Right hindlimb (tissue), 1 donor: ENCODE measurements at regions not wholly inside any gene's neighbourhood (a gene's known extent, or its start where the extent isn't known, plus 50 kb on each side); places are given as distances from the start of the nearest gene placed in this dataset.

Source experiments
- DNase-seq: peaks from one replicate; pipeline ENCODE4 v3.0.0-alpha.2; 2018

- DNase-seq: no peak
These were observed 246.6 kb upstream of the ANKRD55 start for GRCh38 chr5:56479696-56480077.

GRCh38 chr5:56479126-56479525 is 246.0 kb upstream of the ANKRD55 start:
- DNase-seq: no peak

GRCh38 chr5:56478062-56478461 is 244.9 kb upstream of the ANKRD55 start:
- DNase-seq: no peak

- DNase-seq: no peak
These were observed 243.3 kb upstream of the ANKRD55 start for GRCh38 chr5:56476487-56476856.

GRCh38 chr5:56475689-56476486 is 242.8 kb upstream of the ANKRD55 start:
- no peak for DNase-seq

GRCh38 chr5:56471707-56472106 is 238.6 kb upstream of the ANKRD55 start:
- DNase-seq: no peak

- DNase-seq: no peak
These were observed 236.9 kb upstream of the ANKRD55 start for GRCh38 chr5:56470007-56470406.

GRCh38 chr5:56468277-56468676 is 235.1 kb upstream of the ANKRD55 start:
- no peak for DNase-seq

GRCh38 chr5:56467176-56467717 is 234.1 kb upstream of the ANKRD55 start:
- no peak for DNase-seq

- no peak for DNase-seq
These were observed 233.1 kb upstream of the ANKRD55 start for GRCh38 chr5:56466136-56466816.

GRCh38 chr5:56465769-56466135 is 232.6 kb upstream of the ANKRD55 start:
- DNase-seq: no peak

GRCh38 chr5:56464935-56465768 is 232.0 kb upstream of the ANKRD55 start:
- peak; percentile 36 for DNase-seq

- no peak for DNase-seq
These were observed 230.9 kb upstream of the ANKRD55 start for GRCh38 chr5:56463944-56464571.

- DNase-seq: no peak
These were observed 228.5 kb upstream of the ANKRD55 start for GRCh38 chr5:56461584-56461983.

- DNase-seq: peak; percentile 33
These were observed 227.6 kb upstream of the ANKRD55 start for GRCh38 chr5:56460681-56461191.

GRCh38 chr5:56460195-56460546 is 227.0 kb upstream of the ANKRD55 start:
- peak; percentile 30 for DNase-seq

- DNase-seq: no peak
These were observed 226.5 kb upstream of the ANKRD55 start for GRCh38 chr5:56459394-56460194.

GRCh38 chr5:56457887-56458812 is 225.0 kb upstream of the ANKRD55 start:
- peak; percentile 83 for DNase-seq

GRCh38 chr5:56456002-56456401 is 222.9 kb upstream of the ANKRD55 start:
- DNase-seq: no peak

- DNase-seq: no peak
These were observed 222.3 kb upstream of the ANKRD55 start for GRCh38 chr5:56455417-56455816.
